Upper lobe of left lung (tissue), 6 donors: ENCODE measurements at regions not wholly inside any gene's neighbourhood (a gene's known extent, or its start where the extent isn't known, plus 50 kb on each side); places are given as distances from the start of the nearest gene placed in this dataset.

Source experiments
- ATAC-seq, 2 donors: fragments of 200-7000 bp; cut with Tn5 transposase; one replicate each; pipeline ENCODE4 v1.9.1; 2022; ENCODE audit warnings: mild to moderate bottlenecking in 2 of 2, moderate library complexity in 2 of 2; ENCODE audit not compliant: low FRiP score in 2 of 2
- DNase-seq, 2 donors: peaks; one replicate each; pipeline ENCODE4 v3.0.0-alpha.2; 2019 to 2020
- H3K27ac ChIP-seq, 4 donors: fragments of 200-600 bp; sonication (generic); one replicate each; pipeline ENCODE4 v1.5.1; 2016 to 2019
- H3K27me3 ChIP-seq, 4 donors: fragments of 200-600 bp; sonication (generic); one replicate each; pipeline ENCODE4 v1.5.1; 2017 to 2019
- H3K36me3 ChIP-seq, 4 donors: fragments of 200-600 bp; sonication (generic); one replicate each; pipeline ENCODE4 v1.5.1; 2016 to 2019
- H3K4me1 ChIP-seq, 4 donors: fragments of 200-600 bp; sonication (generic); one replicate each; pipeline ENCODE4 v1.5.1; 2018 to 2019
- H3K4me3 ChIP-seq, 4 donors: fragments of 200-600 bp; sonication (generic); one replicate each; pipeline ENCODE4 v1.5.1; 2017 to 2019; ENCODE audit warnings: mild to moderate bottlenecking in 2 of 4, moderate library complexity in 1 of 4
- H3K9me3 ChIP-seq, 4 donors: fragments of 200-600 bp; sonication (generic); one replicate each; pipeline ENCODE4 v1.5.1; 2018 to 2019
- EP300 ChIP-seq, 4 donors: sonication (generic); formaldehyde crosslinking; IDR thresholded peaks; one replicate each; pipeline ENCODE4 v1.5.1; 2017; ENCODE audit warnings: antibody characterized with exemption in 4 of 4, control low read depth in 2 of 4
- POLR2A ChIP-seq, 4 donors: fragments of 450-650 bp; IDR thresholded peaks; one replicate each; pipeline ENCODE4 v1.5.1; 2016 to 2017; ENCODE audit warnings: antibody characterized with exemption in 4 of 4, mild to moderate bottlenecking in 2 of 4
- POLR2AphosphoS5 ChIP-seq, 2 donors: sonication (generic); formaldehyde crosslinking; IDR thresholded peaks; one replicate each; pipeline ENCODE4 v1.5.1; 2017; ENCODE audit warnings: antibody characterized with exemption in 2 of 2
- WGBS, 2 donors: methylation state at CpG; one replicate each; pipeline ENCODE4 v1.1.5; 2017 to 2018; 5-methylcytosine and 5-hydroxymethylcytosine counted together
- TF ChIP-seq, protein P1 (sequence below), 6 experiments: fragments of 450-650 bp in 4 of 6; fragments of 200-600 bp in 2 of 6; sonication (generic) in 2 of 6; IDR thresholded peaks; one replicate each; pipeline ENCODE4 v1.5.1; 2016 to 2019; ENCODE audit warnings: antibody characterized with exemption in 6 of 6
- donor health status: DM: no; HTN: no; CAD: no; lungs with moderate emphysema.
- donor health status: DM: no; HTN: yes; CAD: no; lungs with severe emphysema.

- ATAC-seq (no peak), DNase-seq (no peak)
- no peak overlapping the region for H3K27ac ChIP-seq
- no peaks in the 10 kb centered on the region for H3K36me3 ChIP-seq
- H3K4me1 ChIP-seq, result peaks cover 0 to 4% (median 0%) of the 10 kb centered on the region in 4 donors
- no peak overlapping the region for H3K4me3 ChIP-seq
- H3K9me3 ChIP-seq, result no peaks in the 10 kb centered on the region
- TF ChIP-seq, protein P1, sequence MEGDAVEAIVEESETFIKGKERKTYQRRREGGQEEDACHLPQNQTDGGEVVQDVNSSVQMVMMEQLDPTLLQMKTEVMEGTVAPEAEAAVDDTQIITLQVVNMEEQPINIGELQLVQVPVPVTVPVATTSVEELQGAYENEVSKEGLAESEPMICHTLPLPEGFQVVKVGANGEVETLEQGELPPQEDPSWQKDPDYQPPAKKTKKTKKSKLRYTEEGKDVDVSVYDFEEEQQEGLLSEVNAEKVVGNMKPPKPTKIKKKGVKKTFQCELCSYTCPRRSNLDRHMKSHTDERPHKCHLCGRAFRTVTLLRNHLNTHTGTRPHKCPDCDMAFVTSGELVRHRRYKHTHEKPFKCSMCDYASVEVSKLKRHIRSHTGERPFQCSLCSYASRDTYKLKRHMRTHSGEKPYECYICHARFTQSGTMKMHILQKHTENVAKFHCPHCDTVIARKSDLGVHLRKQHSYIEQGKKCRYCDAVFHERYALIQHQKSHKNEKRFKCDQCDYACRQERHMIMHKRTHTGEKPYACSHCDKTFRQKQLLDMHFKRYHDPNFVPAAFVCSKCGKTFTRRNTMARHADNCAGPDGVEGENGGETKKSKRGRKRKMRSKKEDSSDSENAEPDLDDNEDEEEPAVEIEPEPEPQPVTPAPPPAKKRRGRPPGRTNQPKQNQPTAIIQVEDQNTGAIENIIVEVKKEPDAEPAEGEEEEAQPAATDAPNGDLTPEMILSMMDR (IDR thresholded peaks at IDR 0.05), result no peak
- H3K27me3 ChIP-seq, result no peaks in the 10 kb centered on the region
- WGBS, 2 donors, result 63 to 73% methylated on average over 1 of the region's 1 CpG
Observed at GRCh38 chr13:22162889-22163288, 492.0 kb downstream of the FGF9 start.

GRCh38 chr13:22168437-22169190 lies 497.7 kb downstream of the FGF9 start:
- H3K4me1 ChIP-seq, result no peaks in the 10 kb centered on the region
- H3K9me3 ChIP-seq, result no peaks in the 10 kb centered on the region
- H3K27ac ChIP-seq, result no peak overlapping the region
- no peak overlapping the region for H3K4me3 ChIP-seq
- H3K27me3 ChIP-seq, result no peaks in the 10 kb centered on the region
- 74 to 79% methylated on average over 11 of the region's 11 CpGs for WGBS, 2 donors
- ATAC-seq (no peak), DNase-seq (peak in 1 of 2 donors; percentile 32)
- TF ChIP-seq POLR2A (IDR thresholded peaks at IDR 0.05) (no peak), EP300 (IDR thresholded peaks at IDR 0.05) (no peak)
- TF ChIP-seq, protein P1 (IDR thresholded peaks at IDR 0.05), result no peak
- H3K36me3 ChIP-seq, result no peaks in the 10 kb centered on the region

DNA sequence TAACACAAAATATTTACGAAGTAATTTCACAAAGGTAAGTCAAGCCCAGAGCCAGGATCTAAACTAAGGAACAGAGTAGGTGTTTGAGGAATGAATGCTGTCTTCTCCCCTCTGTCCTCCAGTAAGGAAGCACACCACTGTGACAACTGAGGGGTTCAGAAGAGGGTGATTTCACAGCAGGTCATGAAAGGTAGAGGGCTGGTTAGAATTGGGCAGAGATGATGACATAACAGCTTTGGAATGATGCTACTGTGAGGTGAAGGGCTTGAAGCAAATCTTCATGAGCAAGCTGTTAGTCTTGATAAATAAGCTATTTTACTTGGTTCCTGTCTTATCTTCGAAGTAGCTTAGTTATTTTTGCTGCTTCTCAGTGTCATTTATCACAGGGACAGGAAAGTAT lies 498.6 kb downstream of the FGF9 start:
- Histone ChIP-seq H3K36me3 (no peaks in the 10 kb centered on the region), H3K4me3 (no peak overlapping the region), H3K9me3 (no peaks in the 10 kb centered on the region), H3K27me3 (no peaks in the 10 kb centered on the region), H3K4me1 (no peaks in the 10 kb centered on the region), H3K27ac (no peak overlapping the region)
- DNase-seq (no peak), ATAC-seq (no peak)
- 56 to 62% methylated on average over 2 of the region's 2 CpGs for WGBS, 2 donors
- no peak for TF ChIP-seq POLR2AphosphoS5 (IDR thresholded peaks at IDR 0.05)
- TF ChIP-seq EP300 (IDR thresholded peaks at IDR 0.05), result no peak
- TF ChIP-seq POLR2A (IDR thresholded peaks at IDR 0.05), result no peak
- TF ChIP-seq, protein P1 (IDR thresholded peaks at IDR 0.05), result no peak

DNA sequence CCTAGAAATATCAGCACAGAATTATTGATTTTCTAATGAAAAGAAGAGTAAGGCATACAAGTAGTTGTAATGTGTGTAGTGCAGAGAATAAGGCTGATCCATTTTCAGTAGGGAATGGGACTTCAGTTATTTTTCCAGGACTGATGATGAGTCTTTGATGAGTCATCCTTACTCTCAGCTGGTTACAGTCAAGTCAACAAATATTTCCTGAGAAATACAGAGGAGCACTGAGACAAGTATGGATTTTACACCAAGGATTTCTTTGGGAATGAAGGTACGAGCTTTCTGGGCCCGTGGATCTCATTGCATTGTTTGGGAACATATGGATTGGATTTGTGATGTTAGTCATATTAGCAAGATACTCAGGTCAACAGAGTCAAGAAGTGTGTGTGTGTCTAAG lies 502.7 kb downstream of the FGF9 start:
- no peaks in the 10 kb centered on the region for H3K4me1 ChIP-seq
- H3K27me3 ChIP-seq, result no peaks in the 10 kb centered on the region
- no peak overlapping the region for H3K4me3 ChIP-seq
- WGBS, 2 donors, result 73 to 78% methylated on average over 2 of the region's 2 CpGs
- H3K36me3 ChIP-seq, result no peaks in the 10 kb centered on the region
- TF ChIP-seq, protein P1 (IDR thresholded peaks at IDR 0.05), result no peak
- TF ChIP-seq POLR2AphosphoS5 (IDR thresholded peaks at IDR 0.05) (no peak), EP300 (IDR thresholded peaks at IDR 0.05) (no peak), POLR2A (IDR thresholded peaks at IDR 0.05) (no peak)
- no peak overlapping the region for H3K27ac ChIP-seq
- DNase-seq (no peak), ATAC-seq (peak in 1 of 2 donors; percentile 72)
- no peaks in the 10 kb centered on the region for H3K9me3 ChIP-seq

GRCh38 chr13:22175241-22175640 lies 504.4 kb downstream of the FGF9 start:
- H3K27ac ChIP-seq, result no peak overlapping the region
- no peaks in the 10 kb centered on the region for H3K9me3 ChIP-seq
- TF ChIP-seq EP300 (IDR thresholded peaks at IDR 0.05), result no peak
- TF ChIP-seq POLR2A (IDR thresholded peaks at IDR 0.05), result no peak
- TF ChIP-seq POLR2AphosphoS5 (IDR thresholded peaks at IDR 0.05), result no peak
- TF ChIP-seq, protein P1 (IDR thresholded peaks at IDR 0.05), result no peak
- ATAC-seq (no peak), DNase-seq (no peak)
- H3K4me3 ChIP-seq, result no peak overlapping the region
- H3K27me3 ChIP-seq, result no peaks in the 10 kb centered on the region
- H3K36me3 ChIP-seq, result no peaks in the 10 kb centered on the region
- H3K4me1 ChIP-seq, result no peaks in the 10 kb centered on the region
- 72 to 81% methylated on average over 8 of the region's 8 CpGs for WGBS, 2 donors
